HCT116 (cell line): ENCODE measurements at regions not wholly inside any gene's neighbourhood (a gene's known extent, or its start where the extent isn't known, plus 50 kb on each side); places are given as distances from the start of the nearest gene placed in this dataset.

Experiments
- ATAC-seq: fragments of 200-7000 bp; cut with Tn5 transposase; 2 replicates; pipeline ENCODE4 v1.9.1; 2020; ENCODE audit warnings: mild to moderate bottlenecking, moderate library complexity
- BruUV-seq: library from RNA; stranded (reverse); fragments of 400-500 nt; replicated peaks from 2 replicates; lab custom pipeline; 2021; lab: Mats Ljungman, UMichigan
- CTCF ChIA-PET: fragments of 300-600 bp; sonication (Branson Sonifier 250); formaldehyde crosslinking; loops from one replicate; lab custom pipeline; 2021; ENCODE audit warnings: antibody characterized with exemption; lab: Charles Lee
- POLR2A ChIA-PET: fragments of 300-600, 350-600 bp; sonication (Branson Sonifier 250); formaldehyde crosslinking; loops from one replicate; lab custom pipeline; 2021; ENCODE audit warnings: antibody characterized with exemption; lab: Charles Lee
- RAD21 ChIA-PET, 2 experiments: fragments of 300-600 bp; sonication (Branson Sonifier 250); formaldehyde crosslinking; loops; one replicate each; lab custom pipeline; 2023; ENCODE audit warnings: low total read pairs in 2 of 2; ENCODE audit not compliant: uncharacterized antibody in 2 of 2, unreplicated experiment in 2 of 2, low non-redundant PET in 1 of 2; lab: Charles Lee
- DNase-seq: peaks from one replicate; pipeline ENCODE4 v3.0.0-alpha.2; 2010; ENCODE audit warnings: low read depth, low spot score
- H2AFZ ChIP-seq: fragments of 200-600 bp; shearing (Covaris generic), sonication (generic); 2 replicates; pipeline ENCODE4 v1.6.1; 2017; ENCODE audit warnings: low read depth, mixed run types, mixed read lengths, antibody characterized with exemption, low read length; ENCODE audit not compliant: poor library complexity, severe bottlenecking
- H3K27ac ChIP-seq: 2 replicates; pipeline ENCODE4 v1.5.1; 2012; ENCODE audit warnings: low read depth, low read length
- H3K27me3 ChIP-seq: fragments of 200-600 bp; sonication (generic); 2 replicates; pipeline ENCODE4 v1.6.1; 2016; ENCODE audit warnings: mixed run types, low read length, mixed read lengths; ENCODE audit not compliant: insufficient read depth
- H3K36me3 ChIP-seq, 2 experiments: fragments of 200-500 bp in 1 of 2; fragments of 200-600 bp in 1 of 2; sonication (Bioruptor generic) in 1 of 2; sonication (generic) in 1 of 2; 2 replicates each; pipeline versions ENCODE4 v1.5.1 to v1.6.1; 2014 to 2016; ENCODE audit warnings: low read length in 2 of 2, inconsistent platforms in 1 of 2, mixed read lengths in 1 of 2, mixed run types in 1 of 2; ENCODE audit not compliant: insufficient read depth in 2 of 2, control insufficient read depth in 1 of 2
- H3K4me1 ChIP-seq, 2 experiments: fragments of 200-600 bp in 1 of 2; sonication (generic) in 1 of 2; 2 replicates each; pipeline versions ENCODE4 v1.5.1 to v1.6.1; 2012 to 2017; ENCODE audit warnings: low read length in 2 of 2, inconsistent platforms in 1 of 2, mild to moderate bottlenecking in 1 of 2, mixed read lengths in 1 of 2, mixed run types in 1 of 2, moderate library complexity in 1 of 2; ENCODE audit not compliant: insufficient read depth in 2 of 2, control insufficient read depth in 1 of 2
- H3K4me2 ChIP-seq: fragments of 200-600 bp; sonication (generic); 2 replicates; pipeline ENCODE4 v1.6.1; 2017; ENCODE audit warnings: mixed run types, low read length, mixed read lengths
- H3K4me3 ChIP-seq, 2 experiments: fragments of 200-600 bp in 1 of 2; sonication (generic) in 1 of 2; replicated peaks in 1 of 2; 2 replicates each; pipeline ENCODE4 v1.5.1; 2011 to 2016; ENCODE audit warnings: low read length in 2 of 2, control low read depth in 1 of 2, low read depth in 1 of 2, mild to moderate bottlenecking in 1 of 2, mixed read lengths in 1 of 2, mixed run types in 1 of 2
- H3K79me2 ChIP-seq: fragments of 200-600 bp; sonication (generic); 2 replicates; pipeline ENCODE4 v1.6.1; 2017; ENCODE audit warnings: mild to moderate bottlenecking, mixed run types, low read length, moderate library complexity, mixed read lengths; ENCODE audit not compliant: insufficient read depth
- H3K9ac ChIP-seq: fragments of 200-600 bp; sonication (generic); 2 replicates; pipeline ENCODE4 v1.6.1; 2016; ENCODE audit warnings: low read length, mixed read lengths
- H3K9me2 ChIP-seq: fragments of 200-600 bp; sonication (generic), shearing (Covaris generic); 2 replicates; pipeline ENCODE4 v1.6.1; 2017; ENCODE audit warnings: mixed run types, mild to moderate bottlenecking, moderate library complexity; ENCODE audit not compliant: insufficient read depth
- H3K9me3 ChIP-seq, 2 experiments: fragments of 200-500 bp in 1 of 2; fragments of 200-600 bp in 1 of 2; sonication (Bioruptor generic) in 1 of 2; sonication (generic) in 1 of 2; 2 replicates each; pipeline ENCODE4 v1.6.1; 2014 to 2017; ENCODE audit warnings: low read length in 2 of 2, mixed read lengths in 2 of 2, inconsistent platforms in 1 of 2, low read depth in 1 of 2, mild to moderate bottlenecking in 1 of 2, mixed run types in 1 of 2, moderate library complexity in 1 of 2; ENCODE audit not compliant: control insufficient read depth in 1 of 2, insufficient read depth in 1 of 2
- H4K20me1 ChIP-seq: fragments of 200-600 bp; sonication (generic), shearing (Covaris generic); 2 replicates; pipeline ENCODE4 v1.6.1; 2017; ENCODE audit warnings: mixed run types, mild to moderate bottlenecking, moderate library complexity; ENCODE audit not compliant: insufficient read depth
- CBX3 ChIP-seq: IDR thresholded peaks from 2 replicates; pipeline ENCODE4 v1.6.1; 2012; ENCODE audit warnings: low read depth
- CEBPB ChIP-seq: IDR thresholded peaks from 2 replicates; pipeline ENCODE4 v1.6.1; 2012; ENCODE audit warnings: low read depth
- EGR1 ChIP-seq: IDR thresholded peaks from 2 replicates; pipeline ENCODE4 v1.6.1; 2012; ENCODE audit warnings: low read depth
- ELF1 ChIP-seq: IDR thresholded peaks from 2 replicates; pipeline ENCODE4 v1.6.1; 2012; ENCODE audit warnings: low read depth, borderline replicate concordance
- EZH2phosphoT487 ChIP-seq: fragments of 200-600 bp; IDR thresholded peaks from 2 replicates; pipeline ENCODE4 v1.6.1; 2018; ENCODE audit warnings: antibody characterized with exemption, borderline replicate concordance
- POLR2A ChIP-seq: IDR thresholded peaks from 2 replicates; pipeline ENCODE4 v1.7.0; 2011; ENCODE audit warnings: borderline replicate concordance; ENCODE audit not compliant: insufficient read depth, insufficient read length; ENCODE audit errors: extremely low read depth
- SIN3A ChIP-seq: IDR thresholded peaks from 2 replicates; pipeline ENCODE4 v1.6.1; 2012; ENCODE audit warnings: low read depth
- SP1 ChIP-seq: IDR thresholded peaks from 2 replicates; pipeline ENCODE4 v1.6.1; 2012; ENCODE audit warnings: low read depth
- TCF7L2 ChIP-seq: IDR thresholded peaks from 2 replicates; pipeline ENCODE4 v1.7.0; 2011; ENCODE audit warnings: borderline replicate concordance, inconsistent platforms; ENCODE audit not compliant: insufficient read depth, insufficient read length; ENCODE audit errors: extremely low read depth
- YY1 ChIP-seq: IDR thresholded peaks from 2 replicates; pipeline ENCODE4 v1.6.1; 2011; ENCODE audit warnings: low read length, low read depth, moderate library complexity, mild to moderate bottlenecking; ENCODE audit not compliant: insufficient replicate concordance; ENCODE audit errors: extremely low read depth
- ZNF274 ChIP-seq: fragments of 200-500 bp; sonication (Bioruptor generic); IDR thresholded peaks from 2 replicates; pipeline ENCODE4 v1.6.1; 2014; ENCODE audit warnings: mild to moderate bottlenecking, low read depth, low read length, inconsistent platforms
- intact Hi-C: fragments of 100-400 bp; cut with micrococcal nuclease; formaldehyde crosslinking; loops from 2 replicates; pipeline ENCODE4 v1.10.0; 2022
- TF ChIP-seq, protein P1 (sequence below), 3 experiments: fragments of 200-600 bp in 1 of 3; sonication (generic) in 1 of 3; IDR thresholded peaks in 2 of 3; conservative IDR thresholded peaks in 1 of 3; 2 replicates each; pipeline ENCODE4 v1.5.1; 2012 to 2017; ENCODE audit warnings: low read depth in 2 of 3, low read length in 2 of 3, antibody characterized with exemption in 1 of 3, borderline replicate concordance in 1 of 3, control low read depth in 1 of 3, mild to moderate bottlenecking in 1 of 3, mixed read lengths in 1 of 3, mixed run types in 1 of 3, moderate library complexity in 1 of 3; ENCODE audit not compliant: insufficient read depth in 1 of 3

DNA sequence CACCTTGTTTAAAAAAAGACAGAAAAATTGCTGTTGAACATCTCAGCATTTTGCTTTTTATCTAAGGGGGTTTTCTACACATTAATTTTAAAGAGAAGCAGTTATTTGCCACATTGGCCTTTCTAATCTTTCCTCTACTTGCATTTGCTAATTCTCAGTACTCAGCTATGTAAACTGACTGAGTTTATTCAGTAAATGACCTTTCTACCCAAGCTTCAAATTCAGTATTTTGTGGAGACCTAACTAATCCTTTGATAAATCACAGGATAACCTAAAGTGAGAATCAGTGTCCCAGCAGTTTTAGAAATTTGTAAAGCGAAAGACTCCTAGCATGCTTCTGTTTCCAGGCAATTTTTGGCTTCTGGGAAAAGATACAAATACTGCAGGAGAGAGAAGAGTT is 288.4 kb downstream of the ASXL3 start:
- no peaks in the 10 kb centered on the region for H4K20me1 ChIP-seq
- ChIA-PET POLR2A (no interaction called here), RAD21 (no interaction called here), CTCF (no interaction called here)
- BruUV-seq, result no TSS peak
- H3K27ac ChIP-seq, result no peak overlapping the region
- ATAC-seq (no peak), DNase-seq (no peak)
- H3K36me3 ChIP-seq, result no peaks in the 10 kb centered on the region
- no peaks in the 10 kb centered on the region for H3K79me2 ChIP-seq
- TF ChIP-seq EZH2phosphoT487 (no peak), ELF1 (no peak), SIN3A (no peak), TCF7L2 (no peak), SP1 (no peak), POLR2A (no peak), YY1 (no peak), CEBPB (no peak), EGR1 (no peak), ZNF274 (no peak), CBX3 (no peak)
- TF ChIP-seq, protein P1, sequence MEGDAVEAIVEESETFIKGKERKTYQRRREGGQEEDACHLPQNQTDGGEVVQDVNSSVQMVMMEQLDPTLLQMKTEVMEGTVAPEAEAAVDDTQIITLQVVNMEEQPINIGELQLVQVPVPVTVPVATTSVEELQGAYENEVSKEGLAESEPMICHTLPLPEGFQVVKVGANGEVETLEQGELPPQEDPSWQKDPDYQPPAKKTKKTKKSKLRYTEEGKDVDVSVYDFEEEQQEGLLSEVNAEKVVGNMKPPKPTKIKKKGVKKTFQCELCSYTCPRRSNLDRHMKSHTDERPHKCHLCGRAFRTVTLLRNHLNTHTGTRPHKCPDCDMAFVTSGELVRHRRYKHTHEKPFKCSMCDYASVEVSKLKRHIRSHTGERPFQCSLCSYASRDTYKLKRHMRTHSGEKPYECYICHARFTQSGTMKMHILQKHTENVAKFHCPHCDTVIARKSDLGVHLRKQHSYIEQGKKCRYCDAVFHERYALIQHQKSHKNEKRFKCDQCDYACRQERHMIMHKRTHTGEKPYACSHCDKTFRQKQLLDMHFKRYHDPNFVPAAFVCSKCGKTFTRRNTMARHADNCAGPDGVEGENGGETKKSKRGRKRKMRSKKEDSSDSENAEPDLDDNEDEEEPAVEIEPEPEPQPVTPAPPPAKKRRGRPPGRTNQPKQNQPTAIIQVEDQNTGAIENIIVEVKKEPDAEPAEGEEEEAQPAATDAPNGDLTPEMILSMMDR (IDR thresholded peaks at IDR 0.05 in 2 of 3, conservative IDR thresholded peaks at IDR 0.05 in 1 of 3; ENCODE audit: borderline replicate concordance in 1 of 3, insufficient read depth in 1 of 3, low read depth in 2 of 3, low read length in 2 of 3), result no peak
- intact Hi-C loops, result no loop called here
- no peaks in the 10 kb centered on the region for H3K27me3 ChIP-seq
- H3K4me2 ChIP-seq, result no peak overlapping the region
- H3K4me3 ChIP-seq, result no peak overlapping the region
- H2AFZ ChIP-seq, result no peak overlapping the region
- H3K9me2 ChIP-seq, result no peaks in the 10 kb centered on the region
- no peaks in the 10 kb centered on the region for H3K4me1 ChIP-seq
- no peak overlapping the region for H3K9ac ChIP-seq
- H3K9me3 ChIP-seq, result peaks cover 4 to 12% of the 10 kb centered on the region in 2 experiments; a peak in 3 of 4 replicates
